ENCODE measurements at regions not wholly inside any gene's neighbourhood (a gene's known extent, or its start where the extent isn't known, plus 50 kb on each side); places are given as distances from the start of the nearest gene placed in this dataset.

- H3K27ac ChIP-seq, result no peak overlapping the region
- TF ChIP-seq ZFX (IDR thresholded peaks at IDR 0.05), result no peak
- no peak for TF ChIP-seq CTCF (conservative IDR thresholded peaks at IDR 0.05)
Measured at GRCh38 chr6:153960741-153961140, 78.3 kb upstream of the OPRM1 start.

- no peak overlapping the region for H3K27ac ChIP-seq
- no peak for TF ChIP-seq ZFX (IDR thresholded peaks at IDR 0.05)
- no peak for TF ChIP-seq CTCF (conservative IDR thresholded peaks at IDR 0.05)
Measured at GRCh38 chr6:153960281-153960680, 78.8 kb upstream of the OPRM1 start.

GRCh38 chr6:153959276-153959675 lies 79.8 kb upstream of the OPRM1 start:
- H3K27ac ChIP-seq, result no peak overlapping the region
- TF ChIP-seq CTCF (conservative IDR thresholded peaks at IDR 0.05) (no peak), ZFX (IDR thresholded peaks at IDR 0.05) (no peak)

- H3K27ac ChIP-seq, result no peak overlapping the region
- TF ChIP-seq ZFX (IDR thresholded peaks at IDR 0.05) (no peak), CTCF (conservative IDR thresholded peaks at IDR 0.05) (no peak)
Measured at GRCh38 chr6:153958860-153959259, 80.2 kb upstream of the OPRM1 start.

- no peak overlapping the region for H3K27ac ChIP-seq
- TF ChIP-seq CTCF (conservative IDR thresholded peaks at IDR 0.05) (no peak), ZFX (IDR thresholded peaks at IDR 0.05) (no peak)
Measured at GRCh38 chr6:153957394-153957793, 81.6 kb upstream of the OPRM1 start.

- TF ChIP-seq ZFX (IDR thresholded peaks at IDR 0.05) (no peak), CTCF (conservative IDR thresholded peaks at IDR 0.05) (no peak)
- no peak overlapping the region for H3K27ac ChIP-seq
Measured at GRCh38 chr6:153956808-153957207, 82.2 kb upstream of the OPRM1 start.

GRCh38 chr6:153949616-153950015 lies 89.4 kb upstream of the OPRM1 start:
- H3K27ac ChIP-seq, result no peak overlapping the region
- no peak for TF ChIP-seq ZFX (IDR thresholded peaks at IDR 0.05)
- no peak for TF ChIP-seq CTCF (conservative IDR thresholded peaks at IDR 0.05)
